Caco-2 (cell line): ENCODE measurements at regions not wholly inside any gene's neighbourhood (a gene's known extent, or its start where the extent isn't known, plus 50 kb on each side); places are given as distances from the start of the nearest gene placed in this dataset.

Experiments used
- BruUV-seq: library from RNA; stranded (reverse); fragments of 400-500 nt; replicated peaks from 2 replicates; lab custom pipeline; 2021; lab: Mats Ljungman, UMichigan
- CTCF ChIA-PET: fragments of 300-600 bp; sonication (Branson Sonifier 250); formaldehyde crosslinking; loops from one replicate; lab custom pipeline; 2022; ENCODE audit warnings: antibody characterized with exemption; lab: Charles Lee
- POLR2A ChIA-PET: fragments of 300-600 bp; sonication (Branson Sonifier 250); formaldehyde crosslinking; loops from one replicate; lab custom pipeline; 2022; ENCODE audit warnings: antibody characterized with exemption; lab: Charles Lee
- DNase-seq, 2 experiments: peaks; one replicate each; pipeline versions ENCODE4 v3.0.0 to v3.0.0-alpha.2; 2020 to 2022
- H3K27me3 ChIP-seq: replicated peaks from 2 replicates; pipeline ENCODE4 v1.6.0; 2011; ENCODE audit warnings: low read length; ENCODE audit not compliant: control insufficient read depth, insufficient read depth
- H3K36me3 ChIP-seq: 2 replicates; pipeline ENCODE4 v1.5.1; 2011; ENCODE audit warnings: low read length; ENCODE audit not compliant: control insufficient read depth, insufficient read depth
- H3K4me1 ChIP-seq: fragments of 250-450 bp; sonication (Bioruptor Pico); 2 replicates; pipeline ENCODE4 v1.5.1; 2020; ENCODE audit warnings: mild to moderate bottlenecking
- H3K4me3 ChIP-seq: 2 replicates; pipeline ENCODE4 v1.5.1; 2011; ENCODE audit warnings: low read depth, mild to moderate bottlenecking, control low read depth, low read length
- H3K9me3 ChIP-seq: fragments of 250-450 bp; sonication (Bioruptor Pico); 2 replicates; pipeline ENCODE4 v1.5.1; 2020; ENCODE audit warnings: mild to moderate bottlenecking, moderate library complexity
- H3K27ac Mint-ChIP-seq: one replicate; pipeline ENCODE4 v1.8.0; 2022; ENCODE audit warnings: mixed read lengths; ENCODE audit not compliant: unreplicated experiment
- H3K27me3 Mint-ChIP-seq: one replicate; pipeline ENCODE4 v1.8.0; 2022; ENCODE audit warnings: mixed read lengths; ENCODE audit not compliant: insufficient read depth, unreplicated experiment
- H3K36me3 Mint-ChIP-seq: one replicate; pipeline ENCODE4 v1.8.0; 2022; ENCODE audit warnings: mild to moderate bottlenecking, mixed read lengths; ENCODE audit not compliant: insufficient read depth, unreplicated experiment
- H3K4me1 Mint-ChIP-seq: one replicate; pipeline ENCODE4 v1.8.0; 2022; ENCODE audit warnings: low read depth, mixed read lengths; ENCODE audit not compliant: unreplicated experiment
- H3K4me3 Mint-ChIP-seq: one replicate; pipeline ENCODE4 v1.8.0; 2022; ENCODE audit warnings: mild to moderate bottlenecking, moderate library complexity, mixed read lengths; ENCODE audit not compliant: unreplicated experiment
- H3K9me3 Mint-ChIP-seq: one replicate; pipeline ENCODE4 v1.8.0; 2022; ENCODE audit warnings: mixed read lengths; ENCODE audit not compliant: unreplicated experiment
- intact Hi-C: fragments of 100-400 bp; cut with micrococcal nuclease; formaldehyde crosslinking; loops from one replicate; pipeline ENCODE4 v1.10.0; 2022; ENCODE audit not compliant: unreplicated experiment
- TF ChIP-seq, protein P1 (sequence below), 2 experiments: fragments of 200-600 bp in 1 of 2; IDR thresholded peaks; 1 replicate in 1 of 2; 2 replicates in 1 of 2; pipeline versions ENCODE4 v1.5.1 to v1.8.0; 2011 to 2022; ENCODE audit warnings: antibody characterized with exemption in 1 of 2, control low read depth in 1 of 2, inconsistent platforms in 1 of 2, low read depth in 1 of 2, low read length in 1 of 2, mild to moderate bottlenecking in 1 of 2, moderate library complexity in 1 of 2; ENCODE audit not compliant: insufficient read depth in 1 of 2, severe bottlenecking in 1 of 2, unreplicated experiment in 1 of 2

DNA sequence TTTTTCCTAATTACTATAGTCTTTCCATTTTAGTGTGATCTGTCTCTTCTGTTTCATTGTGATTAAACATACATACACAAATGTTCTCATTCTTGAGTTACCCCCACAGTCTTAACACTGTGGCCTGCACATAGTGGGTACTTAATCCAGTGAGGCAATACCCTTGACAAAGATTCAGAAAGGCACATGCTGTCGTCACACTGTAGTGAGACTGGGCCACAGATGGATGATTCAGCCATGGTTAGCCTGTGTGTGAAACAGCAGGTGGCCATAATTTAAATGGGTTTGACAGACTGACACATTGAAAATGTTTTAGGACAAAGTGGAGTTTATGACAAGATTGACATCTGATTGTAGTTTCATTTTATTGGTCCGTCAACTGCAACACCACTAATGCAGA, 313.1 kb downstream of the C11orf87 start:
- Histone ChIP-seq H3K9me3 (no peaks in the 10 kb centered on the region), H3K4me3 (no peak overlapping the region), H3K36me3 (no peaks in the 10 kb centered on the region), H3K27me3 (no peaks in the 10 kb centered on the region), H3K4me1 (no peaks in the 10 kb centered on the region)
- TF ChIP-seq, protein P1, sequence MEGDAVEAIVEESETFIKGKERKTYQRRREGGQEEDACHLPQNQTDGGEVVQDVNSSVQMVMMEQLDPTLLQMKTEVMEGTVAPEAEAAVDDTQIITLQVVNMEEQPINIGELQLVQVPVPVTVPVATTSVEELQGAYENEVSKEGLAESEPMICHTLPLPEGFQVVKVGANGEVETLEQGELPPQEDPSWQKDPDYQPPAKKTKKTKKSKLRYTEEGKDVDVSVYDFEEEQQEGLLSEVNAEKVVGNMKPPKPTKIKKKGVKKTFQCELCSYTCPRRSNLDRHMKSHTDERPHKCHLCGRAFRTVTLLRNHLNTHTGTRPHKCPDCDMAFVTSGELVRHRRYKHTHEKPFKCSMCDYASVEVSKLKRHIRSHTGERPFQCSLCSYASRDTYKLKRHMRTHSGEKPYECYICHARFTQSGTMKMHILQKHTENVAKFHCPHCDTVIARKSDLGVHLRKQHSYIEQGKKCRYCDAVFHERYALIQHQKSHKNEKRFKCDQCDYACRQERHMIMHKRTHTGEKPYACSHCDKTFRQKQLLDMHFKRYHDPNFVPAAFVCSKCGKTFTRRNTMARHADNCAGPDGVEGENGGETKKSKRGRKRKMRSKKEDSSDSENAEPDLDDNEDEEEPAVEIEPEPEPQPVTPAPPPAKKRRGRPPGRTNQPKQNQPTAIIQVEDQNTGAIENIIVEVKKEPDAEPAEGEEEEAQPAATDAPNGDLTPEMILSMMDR (IDR thresholded peaks at IDR 0.05; ENCODE audit: insufficient read depth in 1 of 2, low read depth in 1 of 2, low read length in 1 of 2, severe bottlenecking in 1 of 2, unreplicated experiment in 1 of 2), result no peak
- Mint-ChIP-seq H3K27me3 (peaks cover 13% of the 10 kb centered on the region), H3K4me1 (no peaks in the 10 kb centered on the region), H3K4me3 (no peak overlapping the region), H3K9me3 (no peaks in the 10 kb centered on the region), H3K36me3 (no peaks in the 10 kb centered on the region), H3K27ac (no peak overlapping the region)
- no TSS peak for BruUV-seq
- CTCF ChIA-PET, result no interaction called here
- intact Hi-C loops, result no loop called here
- POLR2A ChIA-PET, result no interaction called here
- DNase-seq, result no peak

DNA sequence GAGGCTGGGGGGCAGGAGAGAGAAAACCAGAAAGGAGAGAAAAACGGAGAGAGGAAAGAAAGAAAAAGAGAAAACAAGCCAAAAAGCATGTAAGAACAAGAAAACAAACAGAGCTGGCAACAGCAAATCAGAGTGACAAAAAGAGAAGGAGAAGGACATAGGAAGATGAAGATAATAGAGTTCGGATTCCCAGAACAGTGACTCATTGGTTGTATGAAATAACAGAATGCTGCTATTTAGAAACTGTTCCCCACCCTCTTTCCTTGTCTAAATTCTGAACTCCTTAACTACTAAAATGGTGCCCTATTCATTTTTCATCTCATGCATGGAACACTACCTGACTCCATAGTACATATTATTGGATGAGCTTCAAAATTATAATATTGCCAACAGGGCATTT, 317.4 kb downstream of the C11orf87 start:
- no peak overlapping the region for H3K4me3 Mint-ChIP-seq
- Histone ChIP-seq H3K36me3 (no peaks in the 10 kb centered on the region), H3K4me1 (no peaks in the 10 kb centered on the region), H3K27me3 (no peaks in the 10 kb centered on the region), H3K9me3 (no peaks in the 10 kb centered on the region), H3K4me3 (no peak overlapping the region)
- ChIA-PET POLR2A (no interaction called here), CTCF (no interaction called here)
- intact Hi-C loops, result no loop called here
- no peak for DNase-seq
- no peaks in the 10 kb centered on the region for H3K36me3 Mint-ChIP-seq
- BruUV-seq, result no TSS peak
- TF ChIP-seq, protein P1 (IDR thresholded peaks at IDR 0.05; ENCODE audit: insufficient read depth in 1 of 2, low read depth in 1 of 2, low read length in 1 of 2, severe bottlenecking in 1 of 2, unreplicated experiment in 1 of 2), result no peak
- H3K9me3 Mint-ChIP-seq, result no peaks in the 10 kb centered on the region
- no peak overlapping the region for H3K27ac Mint-ChIP-seq
- H3K4me1 Mint-ChIP-seq, result no peaks in the 10 kb centered on the region
- H3K27me3 Mint-ChIP-seq, result peaks cover 10% of the 10 kb centered on the region

- CTCF ChIA-PET, result no interaction called here
- H3K4me1 ChIP-seq, result no peaks in the 10 kb centered on the region
- H3K4me3 ChIP-seq, result no peak overlapping the region
- intact Hi-C loops, result no loop called here
- BruUV-seq, result no TSS peak
- no peaks in the 10 kb centered on the region for H3K36me3 ChIP-seq
- no peaks in the 10 kb centered on the region for H3K4me1 Mint-ChIP-seq
- no peaks in the 10 kb centered on the region for H3K9me3 ChIP-seq
- DNase-seq, result no peak
- no peaks in the 10 kb centered on the region for H3K27me3 ChIP-seq
- POLR2A ChIA-PET, result no interaction called here
- no peaks in the 10 kb centered on the region for H3K36me3 Mint-ChIP-seq
- no peaks in the 10 kb centered on the region for H3K9me3 Mint-ChIP-seq
- TF ChIP-seq, protein P1 (IDR thresholded peaks at IDR 0.05; ENCODE audit: insufficient read depth in 1 of 2, low read depth in 1 of 2, low read length in 1 of 2, severe bottlenecking in 1 of 2, unreplicated experiment in 1 of 2), result no peak
- H3K27ac Mint-ChIP-seq, result no peak overlapping the region
- H3K27me3 Mint-ChIP-seq, result peaks cover 12% of the 10 kb centered on the region
- no peak overlapping the region for H3K4me3 Mint-ChIP-seq
These were observed 324.1 kb downstream of the C11orf87 start for GRCh38 chr11:109745996-109746625.
